ENCODE measurements at regions not wholly inside any gene's neighbourhood (a gene's known extent, or its start where the extent isn't known, plus 50 kb on each side); places are given as distances from the start of the nearest gene placed in this dataset.

DNA sequence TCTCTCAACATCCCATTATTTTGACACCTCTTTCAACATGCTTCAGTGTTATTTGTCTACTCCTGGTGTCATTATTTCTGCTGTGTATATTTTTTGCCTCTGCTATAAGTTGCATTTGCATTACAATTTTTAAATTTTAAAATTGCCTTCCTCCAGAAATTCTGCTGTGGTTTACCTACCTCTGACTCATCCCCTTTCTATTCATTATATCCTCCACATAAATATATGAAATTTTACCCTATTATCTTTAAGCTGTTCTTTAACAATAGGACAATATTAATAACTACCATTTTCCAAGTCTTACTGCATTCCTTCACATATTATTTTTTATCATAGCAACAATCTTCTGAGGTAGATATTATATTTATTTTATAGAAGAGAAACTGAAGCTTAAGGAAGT, 178.1 kb upstream of the NRIP1 start:
- no peak for DNase-seq

DNA sequence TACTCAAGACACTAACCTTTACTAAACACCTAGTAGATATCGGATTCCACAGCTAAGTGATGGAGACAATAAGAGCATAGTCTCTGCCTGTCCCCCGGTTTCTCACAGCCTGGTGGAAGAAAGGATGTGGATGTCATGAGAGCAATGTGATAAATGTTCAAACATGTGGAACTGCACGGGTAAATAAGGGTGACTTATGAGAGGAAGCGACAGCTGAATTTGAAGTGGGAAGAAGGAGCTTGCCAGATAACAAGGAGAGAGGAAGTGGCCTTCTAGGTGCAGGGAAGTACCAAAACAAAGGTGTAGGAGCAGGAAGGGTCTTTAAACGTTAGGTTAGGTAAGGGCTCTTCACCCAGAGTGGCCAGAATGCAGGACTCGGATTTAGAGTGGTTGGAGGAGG, 178.6 kb upstream of the NRIP1 start:
- DNase-seq: no peak

DNA sequence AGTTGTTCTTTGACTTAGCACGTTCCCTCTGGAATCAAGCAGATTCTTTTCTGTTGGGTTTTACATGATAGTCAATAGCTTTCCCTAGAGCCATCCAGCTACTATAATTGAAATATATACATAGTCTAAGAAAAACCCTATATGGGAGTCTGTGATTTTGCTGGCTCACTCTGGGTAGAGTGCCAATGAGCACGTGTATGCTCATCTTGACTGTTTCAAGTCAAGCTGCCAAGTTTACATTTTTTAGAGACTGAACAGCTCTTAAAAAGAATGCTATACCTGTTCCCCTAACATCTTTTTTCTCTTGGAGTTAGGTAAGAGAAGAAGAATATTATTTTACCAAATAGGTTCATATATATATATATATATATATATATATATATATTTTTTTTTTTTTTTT, 182.8 kb upstream of the NRIP1 start:
- DNase-seq: no peak

DNA sequence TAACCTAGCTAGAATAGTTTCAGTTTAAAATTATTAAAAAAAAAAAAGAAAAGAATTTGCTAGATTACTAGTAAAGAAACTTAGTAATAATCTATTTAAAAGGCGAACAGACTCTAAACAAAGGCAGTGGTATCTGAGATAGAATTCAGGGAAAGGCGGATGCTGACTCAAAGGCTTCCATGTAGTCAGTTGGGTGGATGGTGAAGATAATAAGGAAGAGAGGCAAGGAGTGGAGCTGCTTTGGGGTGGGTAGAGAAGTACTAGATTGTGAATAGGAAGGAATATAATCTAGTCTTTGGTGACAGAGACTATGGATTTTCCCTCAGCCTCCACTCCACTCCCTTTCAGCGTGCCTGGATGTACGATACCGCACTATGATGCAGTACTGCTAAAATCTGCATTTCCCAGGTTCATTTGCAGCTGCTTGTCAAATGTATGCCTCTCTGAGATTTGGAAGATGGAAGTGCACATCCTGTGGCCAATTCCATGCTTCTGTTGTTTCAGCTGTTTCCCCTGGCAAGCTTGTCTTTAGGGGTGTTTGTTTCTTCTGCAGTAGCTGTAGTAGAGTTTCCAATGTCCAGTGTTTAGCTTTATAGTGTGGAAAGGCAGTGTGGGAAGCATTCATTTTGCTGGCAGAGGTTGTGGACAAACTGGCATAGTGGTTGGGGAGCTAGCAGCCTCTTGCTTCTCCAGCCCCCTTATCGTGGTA, 184.6 kb upstream of the NRIP1 start:
- DNase-seq: no peak

DNA sequence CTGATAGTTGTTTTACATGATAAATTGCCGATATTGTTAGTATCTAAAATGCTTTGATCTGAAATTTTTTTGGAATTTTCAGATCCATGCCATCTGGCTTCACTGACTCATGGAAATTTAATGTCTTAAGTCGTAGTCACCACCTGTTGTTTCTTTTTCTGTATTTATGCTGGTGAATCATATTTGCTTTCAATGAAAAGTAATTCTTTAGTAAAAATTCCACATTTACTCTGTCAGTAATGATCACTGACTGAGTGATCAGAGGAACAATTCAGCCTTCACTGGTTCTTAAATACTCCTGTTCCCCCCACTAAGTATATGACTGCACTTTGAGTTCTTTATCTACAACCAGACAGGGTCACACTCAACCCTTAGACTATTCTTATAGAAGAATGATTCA, 185.6 kb upstream of the NRIP1 start:
- DNase-seq: no peak

DNA sequence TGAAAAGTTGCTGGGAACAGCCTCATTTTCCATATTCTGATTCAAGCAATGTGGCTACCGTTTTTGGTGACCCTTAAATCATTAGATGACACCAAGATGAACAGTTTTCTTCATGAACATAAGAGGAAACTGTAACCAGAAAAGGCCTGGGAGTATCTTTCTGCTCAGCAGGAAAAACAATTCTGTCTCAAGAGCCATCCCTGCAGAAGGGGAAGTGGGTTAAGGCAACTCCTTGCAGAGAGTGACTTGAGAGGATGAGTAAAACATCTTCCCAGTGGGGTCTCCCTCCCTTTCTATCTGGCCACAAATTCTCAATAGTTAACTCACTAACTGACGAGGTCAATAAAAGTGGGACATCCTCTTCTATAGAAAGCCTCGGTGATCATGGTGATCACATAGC, 187.6 kb upstream of the NRIP1 start:
- no peak for DNase-seq

DNA sequence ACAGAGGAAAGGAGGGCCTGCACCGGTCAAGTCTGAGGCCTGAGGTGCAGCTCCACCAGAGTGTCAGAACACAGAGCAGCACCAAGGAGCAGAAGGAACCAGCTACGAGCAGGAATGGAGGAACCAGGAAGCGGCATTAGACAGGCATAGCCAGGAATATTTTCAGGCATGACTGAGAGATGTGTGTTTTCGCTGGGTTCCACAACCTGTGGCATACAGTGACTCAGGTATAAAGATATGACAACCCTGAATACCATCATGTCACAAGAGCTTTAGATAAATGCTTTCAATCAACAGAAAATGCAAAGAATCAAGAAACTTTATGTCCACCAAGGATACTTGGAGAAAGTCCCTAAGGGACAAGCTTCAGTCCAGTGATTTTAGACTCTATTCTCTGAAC, 189.3 kb upstream of the NRIP1 start:
- DNase-seq: no peak

DNA sequence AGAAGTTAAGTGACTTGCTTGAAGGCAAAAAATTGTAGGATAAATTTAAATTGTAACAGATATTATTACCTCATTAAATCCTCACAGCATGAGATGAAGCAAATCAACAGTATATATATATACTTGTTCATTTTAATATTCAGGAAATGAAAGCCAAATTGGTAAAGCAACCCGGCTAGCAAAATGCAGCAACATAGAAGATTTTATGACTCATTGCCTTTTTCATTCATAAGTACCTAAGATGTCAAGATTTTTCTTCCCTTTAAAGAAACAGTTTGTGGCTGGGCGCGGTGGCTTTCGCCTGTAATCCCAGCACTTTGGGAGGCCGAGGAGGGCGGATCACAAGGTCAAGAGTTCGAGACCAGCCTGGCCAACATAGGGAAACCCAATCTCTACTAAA, 190.5 kb upstream of the NRIP1 start:
- DNase-seq: no peak

DNA sequence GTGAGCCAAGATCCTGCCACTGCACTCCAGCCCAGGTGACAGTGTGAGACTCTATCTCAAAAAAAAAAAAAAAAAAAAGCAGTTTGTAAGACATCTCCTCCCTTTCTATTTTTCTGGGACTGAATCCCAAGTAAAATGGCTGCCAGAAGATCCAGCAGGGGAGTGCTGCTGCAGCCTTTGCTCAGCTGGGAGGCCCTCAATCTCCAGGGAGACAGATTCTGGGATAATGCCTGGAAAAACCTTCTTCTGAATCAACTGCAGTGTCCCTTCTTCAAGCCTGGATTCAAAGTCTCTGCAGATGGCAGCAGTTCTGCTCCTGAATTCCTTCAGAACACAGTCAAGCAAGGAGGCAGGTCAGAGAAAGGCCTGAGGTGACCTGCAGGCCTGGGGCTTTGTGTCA, 191.0 kb upstream of the NRIP1 start:
- no peak for DNase-seq

DNA sequence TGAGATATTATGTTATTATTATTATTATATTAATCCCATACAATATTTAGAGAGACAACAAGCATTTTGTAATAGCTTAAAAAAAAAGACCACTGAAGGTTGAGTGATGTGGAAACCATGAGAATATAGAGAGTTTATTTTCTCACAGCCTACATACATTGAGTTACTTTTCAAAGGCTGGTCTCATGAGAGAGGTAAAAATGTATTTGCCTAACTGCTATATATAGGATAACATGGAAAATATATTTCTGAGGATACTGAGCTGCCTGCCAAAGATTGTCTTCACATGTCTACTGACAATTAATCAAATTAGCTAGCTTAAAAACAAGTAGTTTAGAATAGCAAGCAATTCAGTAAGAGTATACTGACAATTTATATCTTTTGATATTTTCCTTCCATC, 192.2 kb upstream of the NRIP1 start:
- no peak for DNase-seq

DNA sequence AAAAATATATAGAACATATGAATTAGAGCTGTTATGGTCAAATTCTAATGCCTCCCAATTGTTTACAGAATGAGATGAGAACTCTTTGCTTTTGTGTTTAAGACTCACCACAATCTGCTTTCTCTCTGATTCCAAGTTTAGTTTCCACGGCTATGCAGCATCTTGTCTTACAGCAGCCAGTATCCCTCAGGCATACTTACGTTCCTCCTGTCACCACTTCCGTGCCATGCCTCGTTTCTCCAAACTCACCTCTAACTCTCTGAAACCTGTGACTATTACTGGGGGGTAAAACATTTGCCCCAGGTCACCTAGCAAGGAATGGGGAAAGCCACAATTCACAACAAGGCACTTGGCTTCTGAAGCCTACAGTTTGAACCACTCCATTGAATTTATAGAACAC, 192.8 kb upstream of the NRIP1 start:
- no peak for DNase-seq

DNA sequence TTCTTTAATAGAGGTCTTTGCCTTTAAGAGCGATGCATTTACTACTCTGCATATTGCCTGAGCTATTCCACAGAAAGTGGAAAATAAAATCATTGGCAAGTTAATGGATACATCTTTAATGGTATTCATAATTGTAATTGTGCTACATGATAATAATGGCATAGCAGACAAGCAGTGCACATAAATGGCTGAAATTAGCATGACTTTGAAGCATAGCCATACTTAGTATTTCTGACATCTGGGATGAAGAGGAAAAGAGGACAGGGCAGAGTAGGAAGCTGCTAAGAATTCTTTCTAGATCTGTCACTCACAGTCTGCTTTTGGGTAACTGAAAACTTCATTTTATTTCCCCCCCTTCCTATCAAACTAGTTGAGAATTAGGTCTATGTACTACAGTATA, 195.0 kb upstream of the NRIP1 start:
- DNase-seq: no peak

DNA sequence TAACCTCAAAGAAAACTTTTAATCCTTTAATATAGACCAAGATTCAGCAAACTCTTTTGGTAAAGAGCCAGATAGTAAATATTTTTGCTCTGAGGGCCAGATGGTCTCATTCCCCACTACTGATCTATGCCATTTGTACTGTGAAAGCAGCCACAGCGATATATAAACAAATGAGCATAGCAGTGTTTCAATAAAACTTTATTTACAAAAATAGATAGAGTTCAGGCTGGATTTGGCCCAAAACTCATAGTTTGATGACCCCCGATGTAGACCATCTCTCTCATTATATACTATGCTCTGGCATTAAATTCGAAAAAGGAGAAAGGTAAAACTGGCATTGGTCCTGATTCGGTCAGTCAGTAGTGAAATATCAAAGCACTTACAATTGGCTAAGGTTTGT, 195.8 kb upstream of the NRIP1 start:
- DNase-seq: no peak

DNA sequence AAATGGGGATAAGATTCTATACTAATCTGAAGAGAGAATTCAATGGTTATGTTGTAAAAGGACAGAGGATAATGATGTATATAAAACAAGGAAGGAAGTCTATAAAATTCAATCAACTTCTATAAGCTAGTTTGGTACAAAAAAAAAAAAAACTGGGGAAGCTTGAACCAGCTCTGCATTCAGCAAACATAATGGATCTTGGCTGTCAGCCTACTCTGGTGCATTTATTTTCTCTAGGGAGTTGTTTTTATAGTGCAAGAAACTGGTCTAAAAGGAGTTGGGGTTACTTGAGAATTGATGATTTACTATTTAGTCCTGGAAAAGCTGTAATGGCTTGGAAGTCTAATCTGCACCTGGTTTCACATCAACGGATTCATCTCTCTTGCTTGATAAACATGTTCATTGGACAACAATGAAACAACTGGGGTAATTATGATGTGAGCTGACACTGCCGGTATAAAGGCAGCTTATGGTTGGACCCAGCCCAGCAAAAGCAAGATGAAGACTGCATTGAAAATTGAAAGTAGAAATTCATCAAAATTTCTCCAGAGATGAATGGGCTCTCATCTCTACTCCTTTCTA, 199.4 kb upstream of the NRIP1 start:
- DNase-seq: no peak

DNA sequence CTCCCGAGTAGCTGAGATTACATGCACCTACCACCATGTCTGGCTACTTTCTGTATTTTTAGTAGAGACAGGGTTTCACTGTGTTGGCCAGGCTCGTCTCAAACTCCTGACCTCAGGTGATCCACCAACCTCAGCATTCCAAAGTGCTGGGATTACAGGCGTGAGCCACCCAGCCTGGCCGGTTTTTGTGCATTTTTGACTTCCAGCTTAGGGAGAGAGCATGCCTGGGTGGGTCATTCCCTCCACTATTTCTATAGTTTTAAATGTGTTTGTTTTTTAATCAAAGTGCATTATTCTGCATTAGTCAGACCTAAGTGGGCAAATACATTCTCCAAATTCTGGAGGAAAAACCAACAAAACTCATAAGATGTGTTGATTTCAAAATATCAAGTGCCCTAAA, 207.4 kb upstream of the NRIP1 start:
- DNase-seq: no peak

DNA sequence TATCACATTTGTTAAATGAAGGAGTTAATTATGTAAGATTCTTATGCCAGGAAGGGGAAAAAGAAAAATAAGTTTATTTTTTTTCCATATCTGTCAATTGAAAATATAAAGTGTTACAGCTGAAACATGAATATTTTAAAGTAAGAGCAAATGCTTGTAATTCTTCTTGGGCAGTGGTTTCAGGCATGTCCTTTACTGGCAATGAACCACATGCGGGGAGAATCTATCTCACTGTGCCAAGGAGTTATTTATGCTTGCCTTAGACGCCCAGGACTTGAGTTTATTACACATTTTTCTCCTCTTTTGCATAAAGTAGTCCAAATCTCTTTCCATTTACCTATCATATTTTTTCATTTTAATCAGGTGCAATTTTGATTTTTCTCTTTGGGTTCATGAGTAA, 207.8 kb upstream of the NRIP1 start:
- no peak for DNase-seq

DNA sequence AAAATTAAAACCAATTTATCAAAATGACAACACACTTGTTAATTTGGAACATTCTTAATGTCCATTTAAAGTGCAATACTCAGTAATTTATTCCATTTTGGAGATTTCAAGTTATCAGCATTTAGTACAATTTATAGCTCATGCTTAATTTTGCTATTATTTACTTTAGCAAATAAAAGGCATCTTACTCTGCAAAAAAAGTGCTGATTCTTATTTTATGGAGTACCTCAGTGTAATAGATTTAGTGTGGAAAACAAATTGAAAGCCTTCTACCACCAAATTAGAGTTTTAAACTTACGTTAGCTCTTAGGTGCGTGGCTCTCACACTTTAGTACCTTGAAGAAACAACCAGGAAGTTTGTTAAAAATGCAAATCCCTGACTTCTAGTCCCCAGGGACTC, 208.4 kb upstream of the NRIP1 start:
- DNase-seq: no peak

DNA sequence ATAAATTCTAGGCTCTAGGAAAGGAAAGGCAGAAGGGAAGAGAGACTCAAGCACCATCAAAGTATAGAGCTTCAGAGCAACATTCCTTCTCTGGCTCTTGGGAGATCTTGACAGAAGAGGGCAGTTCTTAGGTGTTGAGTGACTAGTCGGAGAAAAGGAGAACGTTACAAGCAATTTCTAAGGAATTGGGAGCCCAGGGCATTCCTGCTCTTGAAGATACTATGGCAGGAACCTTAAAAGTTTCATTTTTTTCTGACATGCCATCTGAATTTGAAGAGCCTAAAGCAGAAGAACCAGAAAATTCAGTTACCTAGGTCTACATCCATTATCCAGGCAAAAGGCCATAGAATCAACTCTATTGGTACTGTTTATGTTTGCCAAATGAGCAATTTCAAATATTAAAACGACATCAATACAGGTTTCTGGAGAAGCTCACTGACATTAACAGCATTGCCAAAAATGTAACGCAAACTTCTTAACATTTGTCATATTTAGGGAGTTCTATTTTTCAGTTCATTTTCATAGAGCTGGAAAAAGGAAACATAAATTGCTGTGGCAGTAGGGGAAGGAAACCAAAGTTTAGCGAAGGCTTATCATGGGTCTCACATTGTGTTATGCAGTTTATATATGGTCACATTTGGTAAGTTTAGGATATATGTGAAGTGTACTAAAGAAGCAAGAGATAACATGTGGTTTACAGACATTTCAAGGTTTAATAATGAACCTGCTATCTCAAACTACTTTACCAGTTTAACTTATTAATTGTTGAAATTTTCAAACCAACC, 210.1 kb upstream of the NRIP1 start:
- DNase-seq: no peak

DNA sequence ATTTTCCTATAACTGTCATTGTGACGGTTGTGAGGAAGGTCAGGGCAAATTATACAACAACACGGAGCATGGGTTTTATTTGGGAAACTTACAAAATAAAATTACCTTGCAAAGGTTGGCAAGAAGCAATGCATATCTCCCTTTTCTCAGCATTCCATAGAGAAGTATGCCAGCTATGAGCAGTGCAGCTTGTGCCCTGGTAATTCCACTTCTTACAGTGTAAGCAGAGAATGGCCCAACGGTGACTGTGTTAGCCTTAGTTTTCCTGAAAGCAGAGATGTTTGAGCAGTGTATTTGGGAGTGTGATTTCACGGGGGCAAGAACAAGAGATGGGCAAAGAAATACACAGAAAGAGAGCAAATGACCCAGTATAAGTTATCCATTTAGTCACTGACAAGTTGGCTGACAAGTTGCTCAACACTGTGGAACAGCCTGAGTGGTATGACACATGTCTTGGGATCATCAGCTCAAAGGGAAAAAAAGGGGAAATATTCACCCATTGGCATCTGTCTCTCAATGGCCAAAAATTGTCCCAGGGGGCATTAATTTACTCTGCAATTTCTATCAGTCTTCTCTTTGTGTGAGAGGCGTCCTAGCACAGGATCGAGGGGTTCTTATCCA, 210.9 kb upstream of the NRIP1 start:
- DNase-seq: no peak

DNA sequence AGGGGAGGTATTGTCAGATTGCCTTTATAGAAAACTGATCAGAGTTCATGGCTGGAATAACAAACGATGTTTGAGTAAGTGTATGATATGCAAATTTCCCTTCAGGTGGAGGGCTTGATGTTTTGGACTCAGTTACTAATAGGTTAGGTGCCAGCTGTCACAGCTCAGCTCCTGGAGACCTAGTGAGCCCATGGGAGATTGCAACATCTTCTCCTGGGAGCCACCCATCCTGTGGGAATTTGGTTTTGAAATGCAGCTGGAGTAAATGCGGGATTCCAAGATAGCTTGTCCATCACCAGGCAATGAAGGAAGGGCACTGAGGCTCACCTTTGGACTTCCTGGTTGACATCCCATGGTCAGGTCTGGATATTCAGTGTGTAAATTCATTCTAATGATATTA, 211.4 kb upstream of the NRIP1 start:
- no peak for DNase-seq

DNA sequence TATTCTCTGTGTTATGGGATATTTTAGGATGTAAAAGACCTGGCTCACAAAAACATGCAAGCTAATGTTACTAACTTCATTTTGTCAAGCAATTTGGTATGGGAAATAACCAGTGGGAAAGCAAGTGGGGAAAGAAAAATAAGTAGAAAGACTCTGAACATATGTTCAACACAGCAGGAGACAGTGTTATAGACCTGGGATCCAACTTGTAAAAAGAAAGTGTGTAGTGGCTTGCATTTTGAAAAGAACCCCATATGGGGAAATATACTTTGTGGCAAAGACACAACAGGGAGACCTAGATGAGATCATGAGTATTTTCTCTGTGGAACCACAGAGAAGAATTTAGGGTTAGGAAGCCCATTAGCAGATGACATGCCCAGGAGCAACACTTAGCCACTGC, 212.7 kb upstream of the NRIP1 start:
- DNase-seq: no peak

DNA sequence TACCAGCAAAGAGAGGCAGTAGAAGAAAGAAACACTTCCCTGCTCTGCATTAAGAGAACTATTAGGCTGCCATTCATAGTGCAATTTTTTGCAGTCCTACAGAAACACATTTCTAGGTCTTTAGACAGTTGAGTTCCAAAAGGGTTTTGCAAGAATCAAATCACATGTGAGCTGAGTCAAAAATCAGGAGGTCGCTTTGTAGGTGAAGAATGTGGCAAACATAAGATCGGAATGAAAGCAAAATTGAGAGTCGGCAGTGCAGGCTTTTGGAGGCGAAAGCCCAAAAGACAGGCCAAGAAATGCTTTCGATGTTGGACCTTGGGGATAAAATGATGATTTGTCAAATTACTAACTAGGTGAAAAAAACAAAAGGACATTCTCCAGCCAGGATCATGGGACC, 213.5 kb upstream of the NRIP1 start:
- no peak for DNase-seq

DNA sequence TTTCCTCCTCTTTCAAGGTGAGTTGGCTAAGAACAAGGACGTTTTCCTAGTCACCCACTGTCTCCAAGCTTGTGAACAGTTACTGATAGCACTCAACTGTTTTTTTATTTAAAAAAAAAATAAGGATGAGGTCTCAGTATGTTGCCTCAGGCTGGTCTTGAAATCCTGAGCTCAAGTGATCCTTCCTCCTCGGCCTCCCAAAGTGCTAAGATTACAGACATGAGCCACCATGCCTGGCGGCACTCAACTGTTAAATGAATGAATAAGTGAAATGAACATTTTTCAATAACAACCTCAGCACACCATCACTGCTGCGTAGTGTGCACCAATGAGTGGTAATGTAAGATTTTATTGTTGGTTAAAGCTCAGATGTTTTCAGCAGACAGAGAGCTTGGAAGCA, 214.1 kb upstream of the NRIP1 start:
- no peak for DNase-seq

DNA sequence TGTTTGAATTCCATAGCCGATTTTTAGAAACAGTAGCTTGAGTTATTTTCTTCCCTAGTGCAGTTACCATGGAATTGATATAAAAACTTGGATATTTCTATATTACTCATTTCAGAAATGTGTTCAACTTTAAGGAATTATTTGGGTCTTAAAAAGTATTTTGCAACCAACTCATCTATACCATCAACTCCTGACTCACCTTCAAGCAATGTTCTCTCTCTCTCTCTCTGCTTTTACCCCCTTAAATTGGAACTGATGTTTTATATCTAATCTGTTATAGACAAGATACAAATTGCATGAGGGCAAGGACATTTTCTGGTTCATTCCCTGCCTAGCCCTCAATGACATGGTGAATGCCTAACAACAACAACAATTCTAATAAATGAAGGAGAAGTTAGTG, 214.7 kb upstream of the NRIP1 start:
- no peak for DNase-seq
